ENCODE measurements at regions not wholly inside any gene's neighbourhood (a gene's known extent, or its start where the extent isn't known, plus 50 kb on each side); places are given as distances from the start of the nearest gene placed in this dataset.

- peaks cover 8% of the 10 kb centered on the region; the same call in 1 of the 2 replicates for H3K4me1 ChIP-seq (ENCODE audit: insufficient read depth, low read length)
- H3K27ac ChIP-seq (ENCODE audit: low read length): no peak overlapping the region
- H3K27me3 ChIP-seq (ENCODE audit: insufficient read depth, low read length): peaks cover 5% of the 10 kb centered on the region; the same call in 1 of the 2 replicates
- H3K9me3 ChIP-seq (ENCODE audit: insufficient read depth, low read depth, low read length): no peaks in the 10 kb centered on the region
- H3K9ac ChIP-seq (ENCODE audit: low read depth, low read length): no peak overlapping the region
- no peaks in the 10 kb centered on the region for H3K36me3 ChIP-seq (ENCODE audit: insufficient read depth, low read depth, low read length)
- H3K4me3 ChIP-seq (ENCODE audit: low read length): no peak overlapping the region
Measured at GRCh38 chr5:1951165-1951816, 68.6 kb upstream of the IRX4 start.

GRCh38 chr5:1950708-1951103 is 68.0 kb upstream of the IRX4 start:
- no peaks in the 10 kb centered on the region for H3K9me3 ChIP-seq (ENCODE audit: insufficient read depth, low read depth, low read length)
- no peaks in the 10 kb centered on the region for H3K36me3 ChIP-seq (ENCODE audit: insufficient read depth, low read depth, low read length)
- no peak overlapping the region for H3K9ac ChIP-seq (ENCODE audit: low read depth, low read length)
- H3K27ac ChIP-seq (ENCODE audit: low read length): no peak overlapping the region
- peaks cover 8% of the 10 kb centered on the region; the same call in 1 of the 2 replicates for H3K4me1 ChIP-seq (ENCODE audit: insufficient read depth, low read length)
- H3K4me3 ChIP-seq (ENCODE audit: low read length): no peak overlapping the region
- peaks cover 9% of the 10 kb centered on the region for H3K27me3 ChIP-seq (ENCODE audit: insufficient read depth, low read length)

- Histone ChIP-seq H3K9ac (ENCODE audit: low read depth, low read length) (no peak overlapping the region), H3K9me3 (ENCODE audit: insufficient read depth, low read depth, low read length) (no peaks in the 10 kb centered on the region), H3K27me3 (ENCODE audit: insufficient read depth, low read length) (peaks cover 9% of the 10 kb centered on the region), H3K36me3 (ENCODE audit: insufficient read depth, low read depth, low read length) (no peaks in the 10 kb centered on the region), H3K4me3 (ENCODE audit: low read length) (no peak overlapping the region), H3K4me1 (ENCODE audit: insufficient read depth, low read length) (peaks cover 8% of the 10 kb centered on the region; the same call in 1 of the 2 replicates), H3K27ac (ENCODE audit: low read length) (no peak overlapping the region)
Measured at GRCh38 chr5:1950096-1950707, 67.5 kb upstream of the IRX4 start.

GRCh38 chr5:1949253-1949652 is 66.5 kb upstream of the IRX4 start:
- Histone ChIP-seq H3K4me1 (ENCODE audit: insufficient read depth, low read length) (peaks cover 8% of the 10 kb centered on the region; the same call in 1 of the 2 replicates), H3K27me3 (ENCODE audit: insufficient read depth, low read length) (peaks cover 9% of the 10 kb centered on the region), H3K9ac (ENCODE audit: low read depth, low read length) (no peak overlapping the region), H3K27ac (ENCODE audit: low read length) (no peak overlapping the region), H3K36me3 (ENCODE audit: insufficient read depth, low read depth, low read length) (no peaks in the 10 kb centered on the region), H3K9me3 (ENCODE audit: insufficient read depth, low read depth, low read length) (no peaks in the 10 kb centered on the region), H3K4me3 (ENCODE audit: low read length) (no peak overlapping the region)

GRCh38 chr5:1948663-1949191 is 66.0 kb upstream of the IRX4 start:
- H3K9ac ChIP-seq (ENCODE audit: low read depth, low read length): no peak overlapping the region
- no peaks in the 10 kb centered on the region for H3K36me3 ChIP-seq (ENCODE audit: insufficient read depth, low read depth, low read length)
- peaks cover 8% of the 10 kb centered on the region; the same call in 1 of the 2 replicates for H3K4me1 ChIP-seq (ENCODE audit: insufficient read depth, low read length)
- peaks cover 11% of the 10 kb centered on the region for H3K27me3 ChIP-seq (ENCODE audit: insufficient read depth, low read length)
- H3K4me3 ChIP-seq (ENCODE audit: low read length): no peak overlapping the region
- H3K9me3 ChIP-seq (ENCODE audit: insufficient read depth, low read depth, low read length): no peaks in the 10 kb centered on the region
- H3K27ac ChIP-seq (ENCODE audit: low read length): no peak overlapping the region

- Histone ChIP-seq H3K4me3 (ENCODE audit: low read length) (no peak overlapping the region), H3K27ac (ENCODE audit: low read length) (no peak overlapping the region), H3K4me1 (ENCODE audit: insufficient read depth, low read length) (peaks cover 8% of the 10 kb centered on the region; the same call in 1 of the 2 replicates), H3K9me3 (ENCODE audit: insufficient read depth, low read depth, low read length) (no peaks in the 10 kb centered on the region), H3K27me3 (ENCODE audit: insufficient read depth, low read length) (peaks cover 16% of the 10 kb centered on the region), H3K36me3 (ENCODE audit: insufficient read depth, low read depth, low read length) (no peaks in the 10 kb centered on the region), H3K9ac (ENCODE audit: low read depth, low read length) (no peak overlapping the region)
Measured at GRCh38 chr5:1948111-1948510, 65.4 kb upstream of the IRX4 start.

- no peaks in the 10 kb centered on the region for H3K36me3 ChIP-seq (ENCODE audit: insufficient read depth, low read depth, low read length)
- H3K27me3 ChIP-seq (ENCODE audit: insufficient read depth, low read length): peaks cover 16% of the 10 kb centered on the region
- peaks cover 2% of the 10 kb centered on the region; the same call in 1 of the 2 replicates for H3K4me1 ChIP-seq (ENCODE audit: insufficient read depth, low read length)
- H3K4me3 ChIP-seq (ENCODE audit: low read length): no peak overlapping the region
- no peak overlapping the region for H3K27ac ChIP-seq (ENCODE audit: low read length)
- no peaks in the 10 kb centered on the region for H3K9me3 ChIP-seq (ENCODE audit: insufficient read depth, low read depth, low read length)
- H3K9ac ChIP-seq (ENCODE audit: low read depth, low read length): no peak overlapping the region
Measured at GRCh38 chr5:1946776-1947175, 64.1 kb upstream of the IRX4 start.

- H3K9ac ChIP-seq (ENCODE audit: low read depth, low read length): no peak overlapping the region
- H3K27ac ChIP-seq (ENCODE audit: low read length): no peak overlapping the region
- peaks cover 11% of the 10 kb centered on the region for H3K27me3 ChIP-seq (ENCODE audit: insufficient read depth, low read length)
- H3K4me3 ChIP-seq (ENCODE audit: low read length): no peak overlapping the region
- H3K36me3 ChIP-seq (ENCODE audit: insufficient read depth, low read depth, low read length): no peaks in the 10 kb centered on the region
- H3K9me3 ChIP-seq (ENCODE audit: insufficient read depth, low read depth, low read length): no peaks in the 10 kb centered on the region
- H3K4me1 ChIP-seq (ENCODE audit: insufficient read depth, low read length): no peaks in the 10 kb centered on the region
Measured at GRCh38 chr5:1946122-1946677, 63.5 kb upstream of the IRX4 start.

- Histone ChIP-seq H3K9me3 (ENCODE audit: insufficient read depth, low read depth, low read length) (no peaks in the 10 kb centered on the region), H3K9ac (ENCODE audit: low read depth, low read length) (no peak overlapping the region), H3K36me3 (ENCODE audit: insufficient read depth, low read depth, low read length) (no peaks in the 10 kb centered on the region), H3K27ac (ENCODE audit: low read length) (no peak overlapping the region), H3K4me1 (ENCODE audit: insufficient read depth, low read length) (no peaks in the 10 kb centered on the region), H3K27me3 (ENCODE audit: insufficient read depth, low read length) (peaks cover 11% of the 10 kb centered on the region), H3K4me3 (ENCODE audit: low read length) (no peak overlapping the region)
Measured at GRCh38 chr5:1945606-1946005, 62.9 kb upstream of the IRX4 start.

- Histone ChIP-seq H3K27me3 (ENCODE audit: insufficient read depth, low read length) (peaks cover 11% of the 10 kb centered on the region), H3K9me3 (ENCODE audit: insufficient read depth, low read depth, low read length) (no peaks in the 10 kb centered on the region), H3K36me3 (ENCODE audit: insufficient read depth, low read depth, low read length) (no peaks in the 10 kb centered on the region), H3K4me1 (ENCODE audit: insufficient read depth, low read length) (no peaks in the 10 kb centered on the region), H3K9ac (ENCODE audit: low read depth, low read length) (no peak overlapping the region), H3K27ac (ENCODE audit: low read length) (no peak overlapping the region), H3K4me3 (ENCODE audit: low read length) (no peak overlapping the region)
Measured at GRCh38 chr5:1944408-1944807, 61.7 kb upstream of the IRX4 start.

- no peaks in the 10 kb centered on the region for H3K36me3 ChIP-seq (ENCODE audit: insufficient read depth, low read depth, low read length)
- H3K27me3 ChIP-seq (ENCODE audit: insufficient read depth, low read length): peaks cover 11% of the 10 kb centered on the region
- no peak overlapping the region for H3K27ac ChIP-seq (ENCODE audit: low read length)
- no peak overlapping the region for H3K4me3 ChIP-seq (ENCODE audit: low read length)
- H3K4me1 ChIP-seq (ENCODE audit: insufficient read depth, low read length): no peaks in the 10 kb centered on the region
- H3K9me3 ChIP-seq (ENCODE audit: insufficient read depth, low read depth, low read length): no peaks in the 10 kb centered on the region
- H3K9ac ChIP-seq (ENCODE audit: low read depth, low read length): no peak overlapping the region
Measured at GRCh38 chr5:1943481-1943880, 60.8 kb upstream of the IRX4 start.

- no peaks in the 10 kb centered on the region for H3K4me1 ChIP-seq (ENCODE audit: insufficient read depth, low read length)
- H3K36me3 ChIP-seq (ENCODE audit: insufficient read depth, low read depth, low read length): no peaks in the 10 kb centered on the region
- no peak overlapping the region for H3K4me3 ChIP-seq (ENCODE audit: low read length)
- H3K9ac ChIP-seq (ENCODE audit: low read depth, low read length): no peak overlapping the region
- no peak overlapping the region for H3K27ac ChIP-seq (ENCODE audit: low read length)
- H3K27me3 ChIP-seq (ENCODE audit: insufficient read depth, low read length): peaks cover 11% of the 10 kb centered on the region
- no peaks in the 10 kb centered on the region for H3K9me3 ChIP-seq (ENCODE audit: insufficient read depth, low read depth, low read length)
Measured at GRCh38 chr5:1942630-1943029, 59.9 kb upstream of the IRX4 start.

All from iPS-20b (cell line).